Activated T-cell treated with anti-CD3 and anti-CD28 coated beads, Interleukin-2, amount 50 U/mL, for 72 hours (primary cell): ENCODE measurements at regions not wholly inside any gene's neighbourhood (a gene's known extent, or its start where the extent isn't known, plus 50 kb on each side); places are given as distances from the start of the nearest gene placed in this dataset.
A peak's percentile ranks its signal among the peaks of the same experiment; 100 is the strongest.
"Not testable (repeated sequence)": the region's sequence is repeated elsewhere in the genome, so short reads cannot be mapped to it uniquely, and the experiment has no call there.

Experiments
- ATAC-seq, 2 donors: fragments of 150-1000 bp; cut with Tn5 transposase; replicated peaks in 1 of 2; 2 replicates each; pipeline ENCODE4 v1.10.0; 2021; ENCODE audit warnings: moderate library complexity in 2 of 2, mild to moderate bottlenecking in 1 of 2
- DNase-seq, 2 donors: peaks; one replicate each; pipeline ENCODE4 v3.0.0; 2021 to 2022; ENCODE audit warnings: mixed read lengths in 1 of 2
- H3K27ac Mint-ChIP-seq: one replicate; pipeline ENCODE4 v1.8.0; 2022; ENCODE audit warnings: mild to moderate bottlenecking, moderate library complexity, mixed read lengths
- H3K27me3 Mint-ChIP-seq: one replicate; pipeline ENCODE4 v1.8.0; 2022; ENCODE audit warnings: low read depth, mixed read lengths
- H3K36me3 Mint-ChIP-seq, 2 donors: one replicate each; pipeline ENCODE4 v1.8.0; 2022; ENCODE audit warnings: mixed read lengths in 2 of 2, mild to moderate bottlenecking in 1 of 2; ENCODE audit not compliant: insufficient read depth in 2 of 2
- H3K4me1 Mint-ChIP-seq: one replicate; pipeline ENCODE4 v1.8.0; 2022; ENCODE audit warnings: low read depth, mixed read lengths
- H3K4me3 Mint-ChIP-seq, 2 donors: one replicate each; pipeline ENCODE4 v1.8.0; 2022; ENCODE audit warnings: mild to moderate bottlenecking in 2 of 2, mixed read lengths in 2 of 2, moderate library complexity in 2 of 2
- H3K9me3 Mint-ChIP-seq, 2 donors: one replicate each; pipeline ENCODE4 v1.8.0; 2022; ENCODE audit warnings: mixed read lengths in 2 of 2

DNA sequence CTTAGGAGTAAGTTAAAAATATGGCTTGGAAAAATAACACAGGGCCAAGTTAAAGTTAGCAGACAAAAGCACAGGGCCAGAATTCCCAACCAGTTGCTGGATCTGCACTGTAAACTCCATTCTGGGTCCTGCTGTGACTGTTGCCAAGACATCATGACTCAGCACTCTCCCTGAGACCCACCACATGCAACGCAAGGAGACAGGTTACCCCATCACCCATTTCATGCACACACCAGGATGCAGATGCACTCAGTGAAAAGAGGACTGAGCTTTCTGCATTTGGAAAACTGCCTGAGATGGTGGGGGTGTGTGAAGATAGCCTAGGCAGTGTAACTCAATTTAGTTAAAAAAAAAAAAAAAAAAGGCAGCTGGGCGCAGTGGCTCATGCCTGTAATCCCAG lies 97.6 kb upstream of the ZNF438 start:
- no peak for ATAC-seq
- Mint-ChIP-seq H3K4me1 (peaks cover 40% of the 10 kb centered on the region), H3K9me3 (no peaks in the 10 kb centered on the region), H3K36me3 (no peaks in the 10 kb centered on the region), H3K27ac (no peak overlapping the region), H3K4me3 (no peak overlapping the region), H3K27me3 (no peaks in the 10 kb centered on the region)
- DNase-seq: no peak

DNA sequence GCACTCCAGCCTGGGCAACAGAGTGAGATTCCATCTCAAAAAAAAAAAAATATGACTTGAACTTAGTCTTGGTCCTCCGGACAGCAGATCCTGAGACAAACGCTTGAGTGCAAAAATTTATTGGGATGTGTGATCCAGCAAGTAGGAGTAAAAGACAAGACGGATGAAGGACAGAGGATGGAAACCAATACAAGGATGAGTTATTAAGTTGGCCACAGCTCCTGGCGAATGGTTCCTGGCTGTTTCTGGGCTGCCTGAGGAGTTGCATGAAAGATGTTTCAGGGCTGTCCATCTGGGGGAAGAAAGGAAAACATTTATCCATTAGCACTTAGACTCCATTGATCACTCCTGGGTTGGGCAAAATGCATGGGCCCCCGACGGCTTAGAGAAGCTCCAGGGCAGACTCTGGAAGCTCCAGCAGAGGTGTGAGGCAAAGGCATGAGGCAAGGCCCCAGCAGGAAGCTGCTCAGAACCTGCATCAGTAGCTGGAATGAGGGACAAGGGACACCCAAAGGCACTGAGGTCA lies 98.3 kb upstream of the ZNF438 start:
- Mint-ChIP-seq H3K4me1 (peaks cover 39% of the 10 kb centered on the region), H3K27me3 (no peaks in the 10 kb centered on the region), H3K27ac (no peak overlapping the region), H3K4me3 (no peak overlapping the region), H3K36me3 (no peaks in the 10 kb centered on the region), H3K9me3 (no peaks in the 10 kb centered on the region)
- ATAC-seq: no peak
- DNase-seq: no peak

DNA sequence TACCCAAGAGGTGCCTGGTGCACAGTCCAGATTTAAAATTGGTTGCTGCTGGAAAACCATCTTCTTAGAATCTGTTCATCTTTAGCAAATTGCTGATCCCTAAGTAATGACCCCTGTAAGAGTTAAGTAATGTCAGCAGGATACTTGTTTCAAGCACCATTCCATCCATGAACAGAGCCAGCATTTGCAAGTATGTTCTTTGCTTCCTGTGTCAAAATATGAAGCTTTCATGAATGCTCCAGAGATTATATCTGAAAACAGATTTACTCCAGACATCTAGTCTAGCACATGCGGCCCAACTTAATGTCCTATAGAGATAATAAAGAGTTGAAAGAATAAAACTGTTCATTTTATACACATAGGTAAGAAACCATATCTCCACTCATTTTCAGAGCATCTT lies 98.7 kb upstream of the ZNF438 start:
- DNase-seq (no peak), ATAC-seq (no peak)
- H3K9me3 Mint-ChIP-seq: no peaks in the 10 kb centered on the region
- H3K4me1 Mint-ChIP-seq: peaks cover 39% of the 10 kb centered on the region
- H3K4me3 Mint-ChIP-seq: no peak overlapping the region
- no peaks in the 10 kb centered on the region for H3K27me3 Mint-ChIP-seq
- no peaks in the 10 kb centered on the region for H3K36me3 Mint-ChIP-seq
- no peak overlapping the region for H3K27ac Mint-ChIP-seq

DNA sequence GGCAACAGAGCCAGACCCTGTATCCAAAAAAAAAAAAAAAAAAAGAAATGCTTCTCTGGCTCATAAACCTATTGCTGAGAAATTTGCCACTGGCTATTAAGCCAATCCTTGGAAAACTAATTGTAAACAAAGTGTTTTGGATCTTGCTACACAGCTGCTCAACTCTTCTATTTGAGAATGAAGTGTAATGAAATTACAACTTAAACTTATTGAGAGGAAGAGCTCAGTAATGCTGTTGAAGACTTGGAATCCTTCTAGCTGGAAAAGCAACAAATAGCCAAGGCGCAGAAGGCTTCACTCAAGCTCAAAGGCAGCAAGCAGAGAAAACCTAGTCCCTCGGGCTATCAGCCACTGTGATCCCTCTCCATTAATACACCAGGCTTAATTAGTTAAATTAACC lies 99.6 kb upstream of the ZNF438 start:
- Mint-ChIP-seq H3K36me3 (no peaks in the 10 kb centered on the region), H3K27me3 (no peaks in the 10 kb centered on the region), H3K4me3 (no peak overlapping the region), H3K4me1 (peaks cover 40% of the 10 kb centered on the region), H3K27ac (no peak overlapping the region), H3K9me3 (no peaks in the 10 kb centered on the region)
- ATAC-seq: no peak
- DNase-seq: no peak

DNA sequence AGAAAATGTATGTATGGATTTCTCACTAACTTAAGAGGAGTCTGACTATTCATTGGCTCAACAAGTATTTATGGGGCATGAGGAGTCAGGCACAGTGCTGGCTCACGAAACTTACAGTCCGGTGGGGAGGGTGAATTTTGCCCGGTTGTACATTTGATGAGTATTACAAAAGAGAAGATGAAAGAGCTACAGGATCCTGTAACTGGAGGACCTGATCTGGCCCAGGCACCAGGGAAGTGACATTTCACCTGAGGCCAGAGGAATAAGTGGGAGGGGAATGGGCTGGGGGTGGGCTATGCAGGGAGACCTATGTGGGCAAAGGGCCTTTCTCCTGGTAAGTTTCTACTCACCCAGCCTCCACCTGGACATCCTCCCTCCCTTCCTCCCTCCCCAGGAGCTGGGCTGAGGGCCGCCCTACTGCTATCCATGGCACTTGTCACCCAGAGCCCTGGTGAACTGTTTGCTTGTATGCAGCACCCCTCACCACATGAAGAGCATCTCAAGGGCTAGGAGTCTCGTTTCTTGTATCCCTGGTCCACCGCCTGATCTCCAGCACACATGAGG lies 101.1 kb upstream of the ZNF438 start:
- DNase-seq (no peak), ATAC-seq (no peak)
- Mint-ChIP-seq H3K4me1 (peaks cover 46% of the 10 kb centered on the region), H3K27ac (no peak overlapping the region), H3K27me3 (no peaks in the 10 kb centered on the region), H3K4me3 (peak overlapping the region; percentile 3 to 50), H3K9me3 (no peaks in the 10 kb centered on the region), H3K36me3 (no peaks in the 10 kb centered on the region)

DNA sequence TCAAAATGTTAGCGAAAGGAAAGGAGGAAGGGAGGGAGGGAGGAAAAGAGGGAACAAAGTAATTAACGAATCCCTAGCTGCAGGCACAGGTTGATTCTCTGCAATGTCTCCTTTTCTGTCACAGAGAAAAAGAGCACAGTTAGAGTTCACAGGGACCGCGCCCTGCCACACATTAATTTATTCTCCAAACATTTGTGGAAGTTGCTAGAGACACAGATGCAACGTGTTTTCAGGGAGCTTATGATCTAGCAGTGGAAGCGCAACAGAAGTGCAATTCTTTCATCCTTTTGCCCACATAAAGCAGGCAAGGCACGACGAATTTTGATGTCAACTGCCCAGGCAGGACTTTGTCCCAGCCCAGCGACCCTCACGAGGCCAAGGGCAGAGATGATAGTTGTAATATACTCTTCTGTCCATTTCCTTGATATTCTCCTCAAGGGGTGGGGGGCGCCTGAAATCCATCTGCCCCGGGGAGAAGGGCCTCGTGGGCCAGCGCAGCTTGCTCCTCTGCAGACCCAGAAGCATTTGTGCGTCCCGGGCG lies 101.7 kb upstream of the ZNF438 start:
- Mint-ChIP-seq H3K4me1 (peaks cover 46% of the 10 kb centered on the region), H3K9me3 (no peaks in the 10 kb centered on the region), H3K27me3 (no peaks in the 10 kb centered on the region), H3K36me3 (no peaks in the 10 kb centered on the region), H3K27ac (no peak overlapping the region), H3K4me3 (peak overlapping the region; percentile 70 to 83)
- DNase-seq (no peak), ATAC-seq (no peak)

DNA sequence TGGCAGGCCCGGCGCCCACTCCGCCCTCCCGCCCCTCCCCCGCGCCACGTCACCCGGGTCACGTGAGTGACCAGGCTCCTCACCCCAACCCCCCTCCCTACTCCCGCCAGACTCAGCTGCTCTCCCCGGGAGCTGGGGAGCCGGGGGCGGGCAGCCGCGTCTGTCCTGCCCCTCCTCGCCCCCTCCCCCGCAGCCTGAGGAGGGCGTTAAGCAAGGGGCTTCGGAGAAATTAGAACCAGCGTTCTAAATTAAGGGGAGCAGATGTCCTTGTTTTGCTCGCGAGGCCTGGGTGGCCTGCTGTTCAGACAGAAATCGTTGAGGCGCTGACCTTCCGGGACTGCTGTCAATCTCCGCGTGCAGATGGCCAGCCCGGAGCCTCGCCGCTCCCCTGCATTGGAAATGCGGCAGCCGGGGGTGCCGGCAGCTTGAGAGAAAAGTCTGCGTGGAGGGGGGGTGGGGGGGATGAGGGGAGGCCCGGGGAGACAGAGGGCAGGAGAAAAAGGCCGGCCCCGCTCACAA lies 102.2 kb upstream of the ZNF438 start:
- H3K36me3 Mint-ChIP-seq: no peaks in the 10 kb centered on the region
- DNase-seq (peak; percentile 57 to 69), ATAC-seq (peak; percentile 61 to 75)
- H3K4me3 Mint-ChIP-seq: peak overlapping the region; percentile 70 to 83
- H3K27ac Mint-ChIP-seq: no peak overlapping the region
- no peaks in the 10 kb centered on the region for H3K27me3 Mint-ChIP-seq
- no peaks in the 10 kb centered on the region for H3K9me3 Mint-ChIP-seq
- H3K4me1 Mint-ChIP-seq: peaks cover 46% of the 10 kb centered on the region

DNA sequence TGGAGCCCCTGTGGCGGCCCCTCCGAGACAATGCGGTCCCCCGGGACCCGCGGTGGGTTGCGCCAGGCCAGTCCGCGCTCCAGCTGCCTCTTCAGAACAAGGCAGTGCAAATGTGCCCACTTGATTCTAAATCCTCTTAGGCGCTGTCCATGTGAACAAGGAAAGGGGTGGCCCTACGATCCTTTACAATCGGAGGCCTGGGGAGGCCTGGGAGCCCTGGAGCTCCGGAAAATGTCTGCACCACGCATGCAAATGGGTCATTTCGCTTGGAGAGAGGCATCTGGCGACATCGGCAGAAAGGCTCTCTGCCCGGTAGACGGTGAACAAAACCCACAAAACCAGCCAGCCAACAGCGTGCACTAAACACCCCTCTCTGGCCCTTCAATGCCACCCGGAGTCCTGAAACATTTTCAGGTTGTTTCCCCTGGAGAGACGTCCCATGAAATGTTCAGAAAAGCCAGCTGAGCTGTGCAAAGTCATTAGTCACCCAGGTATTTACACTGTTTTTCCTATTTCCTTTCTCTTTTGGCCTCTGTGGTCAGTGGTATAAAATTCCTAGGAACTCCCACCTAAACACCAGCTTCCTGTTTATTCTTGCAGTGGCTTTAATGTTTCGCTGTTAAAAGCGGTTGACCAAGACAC lies 102.8 kb upstream of the ZNF438 start:
- Mint-ChIP-seq H3K9me3 (no peaks in the 10 kb centered on the region), H3K36me3 (no peaks in the 10 kb centered on the region), H3K4me3 (peak overlapping the region; percentile 82 to 83), H3K27ac (peak overlapping the region; percentile 82), H3K27me3 (no peaks in the 10 kb centered on the region), H3K4me1 (peaks cover 46% of the 10 kb centered on the region)
- ATAC-seq (peak; percentile 52 to 66), DNase-seq (peak; percentile 16 to 26)

DNA sequence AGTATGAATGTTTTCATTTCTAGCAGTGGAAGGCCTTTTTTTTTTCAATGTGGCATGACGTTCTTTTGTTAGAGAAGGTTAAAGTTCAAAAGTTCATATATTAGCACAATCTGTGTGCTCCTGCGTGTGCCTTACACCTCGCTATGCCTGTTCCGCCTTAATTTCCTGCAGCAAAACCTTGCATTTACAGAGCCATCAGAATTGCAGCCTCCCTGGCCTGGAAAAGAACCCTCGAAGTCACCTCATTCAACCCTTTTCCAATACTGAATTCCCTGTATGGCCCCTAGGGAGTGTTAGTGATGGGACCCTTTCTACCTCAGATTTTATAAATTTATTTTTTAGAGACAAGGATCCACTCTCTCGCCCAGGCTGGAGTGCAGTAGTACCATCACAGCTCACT lies 103.5 kb upstream of the ZNF438 start:
- peak overlapping the region; percentile 82 for H3K27ac Mint-ChIP-seq
- no peaks in the 10 kb centered on the region for H3K27me3 Mint-ChIP-seq
- H3K9me3 Mint-ChIP-seq: no peaks in the 10 kb centered on the region
- H3K36me3 Mint-ChIP-seq: no peaks in the 10 kb centered on the region
- H3K4me1 Mint-ChIP-seq: peaks cover 46% of the 10 kb centered on the region
- ATAC-seq (peak in 1 of 2 donors; percentile 6), DNase-seq (no peak)
- H3K4me3 Mint-ChIP-seq: peak overlapping the region; percentile 82 to 83

DNA sequence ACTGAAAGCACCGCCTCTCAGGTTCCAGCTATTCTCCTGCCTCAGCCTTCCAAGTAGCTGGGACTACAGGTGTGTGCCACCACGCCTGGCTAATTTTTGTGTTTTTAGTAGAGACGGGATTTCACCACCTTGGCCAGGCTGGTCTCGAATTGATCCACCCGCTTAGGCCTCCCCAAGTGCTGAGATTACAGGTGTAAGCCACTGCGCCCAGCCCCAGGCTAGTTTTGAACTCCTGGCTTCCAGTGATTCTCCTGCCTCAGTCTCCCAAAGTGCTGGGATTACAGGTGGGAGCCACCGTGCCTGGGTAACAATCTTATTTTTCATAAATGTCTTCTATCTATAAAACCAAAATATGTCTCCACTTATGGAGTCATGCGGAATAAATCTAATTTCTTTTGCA lies 104.1 kb upstream of the ZNF438 start:
- H3K27ac Mint-ChIP-seq, H3K9me3 Mint-ChIP-seq, H3K36me3 Mint-ChIP-seq, DNase-seq, H3K27me3 Mint-ChIP-seq, ATAC-seq: not testable (repeated sequence)
- Mint-ChIP-seq H3K4me1 (peaks cover 46% of the 10 kb centered on the region), H3K4me3 (peak overlapping the region; percentile 8 to 61)

DNA sequence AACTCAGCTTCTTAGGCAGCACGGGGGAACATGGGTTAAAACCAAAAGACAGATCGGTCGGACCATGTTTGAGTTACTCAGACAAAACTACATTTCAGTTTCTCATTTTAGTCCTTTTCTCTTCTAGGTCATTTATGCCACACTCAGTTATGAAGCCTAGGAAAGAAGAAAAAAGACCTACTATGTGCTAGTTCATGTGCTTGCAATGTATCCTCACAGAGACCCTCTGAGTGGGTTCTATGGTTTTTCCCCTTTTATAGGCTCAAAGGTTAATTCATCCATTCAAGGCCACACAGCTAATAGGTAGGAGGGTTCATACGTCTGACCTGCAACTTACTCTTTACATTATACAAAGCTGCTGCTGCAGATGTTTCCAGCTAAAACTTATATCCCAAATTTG lies 104.7 kb upstream of the ZNF438 start:
- H3K27ac Mint-ChIP-seq: no peak overlapping the region
- no peaks in the 10 kb centered on the region for H3K27me3 Mint-ChIP-seq
- H3K4me3 Mint-ChIP-seq: peak overlapping the region; percentile 8 to 61
- no peaks in the 10 kb centered on the region for H3K36me3 Mint-ChIP-seq
- no peaks in the 10 kb centered on the region for H3K9me3 Mint-ChIP-seq
- DNase-seq: no peak
- peaks cover 46% of the 10 kb centered on the region for H3K4me1 Mint-ChIP-seq
- ATAC-seq: no peak

DNA sequence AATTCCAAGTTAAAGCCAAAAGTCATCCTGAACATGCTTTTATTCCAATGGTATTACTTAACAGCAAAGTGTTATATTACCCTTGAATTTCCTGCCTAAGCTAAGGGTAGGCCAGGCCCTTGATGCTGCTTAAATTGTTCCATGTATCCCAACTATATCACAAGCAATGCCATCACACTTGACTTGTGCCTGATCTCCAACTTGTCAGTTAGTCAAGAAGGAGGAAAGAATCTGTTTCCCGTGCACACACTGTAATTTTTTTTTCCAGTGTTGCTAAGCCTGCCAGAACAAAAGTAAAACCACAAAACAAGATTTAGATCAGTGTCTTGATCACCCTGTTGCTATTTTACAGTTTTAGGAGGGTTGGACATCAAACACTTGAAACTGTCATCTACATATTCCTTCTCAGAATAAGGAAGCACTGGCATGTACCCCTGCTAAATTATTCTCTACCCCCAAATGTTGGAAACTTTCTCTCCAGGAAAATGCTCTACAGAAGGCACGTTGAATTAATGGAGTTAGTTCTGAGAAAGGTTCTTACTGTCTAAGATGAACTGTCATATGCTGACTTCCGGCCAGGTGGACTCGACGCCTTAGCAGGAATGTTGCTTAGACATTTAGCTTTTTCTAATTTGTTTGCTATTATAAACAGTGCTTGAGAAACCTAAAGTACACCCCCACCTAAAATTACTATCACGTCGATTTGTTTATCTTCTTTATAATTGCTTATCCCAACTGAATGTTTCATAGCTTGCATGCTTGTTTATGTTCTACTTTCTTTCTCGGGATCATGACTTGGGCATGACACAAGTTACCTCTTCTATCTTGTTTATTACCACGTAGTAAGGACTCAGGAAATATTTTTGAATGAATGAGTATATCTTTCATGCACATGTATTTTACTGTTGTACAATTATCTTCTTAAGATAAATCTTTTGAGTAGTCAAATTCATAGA lies 105.5 kb upstream of the ZNF438 start:
- Mint-ChIP-seq H3K36me3 (no peaks in the 10 kb centered on the region), H3K4me3 (peak overlapping the region; percentile 41 to 52)

More for the DNA sequence above, 105.5 kb upstream of the ZNF438 start:
- DNase-seq (no peak), ATAC-seq (peak in 1 of 2 donors; percentile 23)
- Mint-ChIP-seq H3K4me1 (peaks cover 46% of the 10 kb centered on the region), H3K27me3 (no peaks in the 10 kb centered on the region), H3K27ac (peak overlapping the region; percentile 34), H3K9me3 (no peaks in the 10 kb centered on the region)
